ENCODE measurements at regions not wholly inside any gene's neighbourhood (a gene's known extent, or its start where the extent isn't known, plus 50 kb on each side); places are given as distances from the start of the nearest gene placed in this dataset.
"Not testable (repeated sequence)": the region's sequence is repeated elsewhere in the genome, so short reads cannot be mapped to it uniquely, and the experiment has no call there.

GRCh38 chr6:168840299-168840698, 399.3 kb downstream of the SMOC2 start:
- not testable (repeated sequence) for TF ChIP-seq EZH2 (IDR thresholded peaks at IDR 0.05); POLR2AphosphoS5 (IDR thresholded peaks at IDR 0.05; ENCODE audit: borderline replicate concordance, low read depth, low read length)
